Duodenal mucosa (tissue), 2 donors: ENCODE measurements at regions not wholly inside any gene's neighbourhood (a gene's known extent, or its start where the extent isn't known, plus 50 kb on each side); places are given as distances from the start of the nearest gene placed in this dataset.

Source experiments
- H3K27ac ChIP-seq: one replicate; pipeline ENCODE4 v1.7.0; 2013; ENCODE audit warnings: low read depth, low read length
- H3K27me3 ChIP-seq, 2 donors: one replicate each; pipeline ENCODE4 v1.7.0; 2013; ENCODE audit warnings: low read length in 2 of 2, control low read depth in 1 of 2; ENCODE audit not compliant: insufficient read depth in 2 of 2, control insufficient read depth in 1 of 2
- H3K36me3 ChIP-seq, 2 donors: one replicate each; pipeline ENCODE4 v1.7.0; 2013; ENCODE audit warnings: low read length in 2 of 2, control low read depth in 1 of 2; ENCODE audit not compliant: insufficient read depth in 2 of 2, control insufficient read depth in 1 of 2
- H3K4me1 ChIP-seq, 2 donors: one replicate each; pipeline ENCODE4 v1.7.0; 2013; ENCODE audit warnings: low read length in 2 of 2, control low read depth in 1 of 2; ENCODE audit not compliant: insufficient read depth in 2 of 2, control insufficient read depth in 1 of 2
- H3K4me3 ChIP-seq, 2 donors: one replicate each; pipeline ENCODE4 v1.7.0; 2013; ENCODE audit warnings: low read length in 2 of 2, low read depth in 1 of 2
- H3K9ac ChIP-seq, 2 donors: one replicate each; pipeline ENCODE4 v1.7.0; 2013; ENCODE audit warnings: low read length in 2 of 2, low read depth in 1 of 2
- H3K9me3 ChIP-seq, 2 donors: one replicate each; pipeline ENCODE4 v1.7.0; 2013; ENCODE audit warnings: low read length in 2 of 2, control low read depth in 1 of 2; ENCODE audit not compliant: control insufficient read depth in 1 of 2

DNA sequence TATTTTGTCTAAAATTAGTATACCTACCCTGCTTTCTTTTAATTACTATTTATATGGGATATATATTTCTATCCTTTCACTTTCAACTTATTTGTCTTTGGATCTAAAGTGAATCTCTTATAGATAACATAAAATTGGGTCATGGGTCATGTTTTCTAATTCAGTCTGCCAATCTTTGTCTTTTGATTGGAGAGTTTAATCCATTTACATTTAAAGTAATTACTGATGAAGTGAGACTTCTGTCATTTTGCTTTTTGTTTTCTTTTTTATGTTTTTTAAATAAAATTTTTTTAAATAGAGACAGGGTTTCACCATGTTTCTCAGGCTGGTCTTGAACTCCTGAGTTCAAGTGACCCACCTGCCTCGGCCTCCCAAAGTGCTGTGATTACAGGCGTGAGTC, 50.5 kb upstream of the PRDM1 start:
- Histone ChIP-seq H3K9ac (no peak overlapping the region), H3K36me3 (no peaks in the 10 kb centered on the region), H3K4me3 (no peak overlapping the region), H3K27me3 (no peaks in the 10 kb centered on the region), H3K9me3 (no peaks in the 10 kb centered on the region), H3K27ac (no peak overlapping the region), H3K4me1 (no peaks in the 10 kb centered on the region)

DNA sequence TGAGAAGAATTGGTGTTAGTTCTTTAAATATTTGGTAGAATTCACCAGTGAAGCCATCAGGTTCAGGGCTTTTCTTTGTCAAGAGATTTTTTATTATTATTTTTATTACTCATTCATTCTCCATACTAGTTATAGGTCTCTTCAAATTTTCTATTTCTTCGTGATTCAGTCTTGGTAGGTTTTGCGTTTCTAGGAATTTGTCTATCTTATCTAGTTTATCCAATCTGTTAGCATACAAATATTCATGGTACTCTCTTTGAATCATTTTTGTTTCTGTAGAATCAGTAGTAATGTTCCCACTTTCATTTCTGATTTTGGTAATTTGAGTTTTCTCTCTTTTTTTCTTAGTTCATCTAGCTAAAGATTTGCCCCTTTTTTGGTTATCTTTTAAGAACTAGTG, 52.3 kb upstream of the PRDM1 start:
- Histone ChIP-seq H3K27ac (no peak overlapping the region), H3K4me1 (no peaks in the 10 kb centered on the region), H3K4me3 (no peak overlapping the region), H3K27me3 (no peaks in the 10 kb centered on the region), H3K9ac (no peak overlapping the region), H3K36me3 (no peaks in the 10 kb centered on the region), H3K9me3 (no peaks in the 10 kb centered on the region)

DNA sequence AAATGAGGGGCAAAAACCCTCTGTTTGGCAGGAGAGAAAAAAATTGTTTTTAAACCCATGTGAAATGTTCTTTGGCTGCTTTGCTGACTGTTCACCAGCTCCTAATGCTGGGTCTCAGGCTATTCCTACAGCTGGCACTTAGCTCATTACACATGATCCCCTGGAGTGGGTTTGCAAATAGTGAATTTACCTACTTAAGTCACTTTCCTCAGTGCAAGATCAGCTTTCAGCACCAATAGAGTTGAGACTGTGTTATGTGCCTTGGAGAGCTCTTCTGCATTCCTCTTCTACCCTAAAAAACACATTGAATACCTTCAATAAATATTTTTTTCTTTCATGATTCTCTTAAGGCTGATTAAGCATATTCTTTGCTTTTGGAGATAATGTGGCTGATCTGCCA, 58.4 kb upstream of the PRDM1 start:
- Histone ChIP-seq H3K36me3 (no peaks in the 10 kb centered on the region), H3K4me3 (no peak overlapping the region), H3K9ac (no peak overlapping the region), H3K9me3 (no peaks in the 10 kb centered on the region), H3K4me1 (no peaks in the 10 kb centered on the region), H3K27ac (no peak overlapping the region), H3K27me3 (no peaks in the 10 kb centered on the region)

DNA sequence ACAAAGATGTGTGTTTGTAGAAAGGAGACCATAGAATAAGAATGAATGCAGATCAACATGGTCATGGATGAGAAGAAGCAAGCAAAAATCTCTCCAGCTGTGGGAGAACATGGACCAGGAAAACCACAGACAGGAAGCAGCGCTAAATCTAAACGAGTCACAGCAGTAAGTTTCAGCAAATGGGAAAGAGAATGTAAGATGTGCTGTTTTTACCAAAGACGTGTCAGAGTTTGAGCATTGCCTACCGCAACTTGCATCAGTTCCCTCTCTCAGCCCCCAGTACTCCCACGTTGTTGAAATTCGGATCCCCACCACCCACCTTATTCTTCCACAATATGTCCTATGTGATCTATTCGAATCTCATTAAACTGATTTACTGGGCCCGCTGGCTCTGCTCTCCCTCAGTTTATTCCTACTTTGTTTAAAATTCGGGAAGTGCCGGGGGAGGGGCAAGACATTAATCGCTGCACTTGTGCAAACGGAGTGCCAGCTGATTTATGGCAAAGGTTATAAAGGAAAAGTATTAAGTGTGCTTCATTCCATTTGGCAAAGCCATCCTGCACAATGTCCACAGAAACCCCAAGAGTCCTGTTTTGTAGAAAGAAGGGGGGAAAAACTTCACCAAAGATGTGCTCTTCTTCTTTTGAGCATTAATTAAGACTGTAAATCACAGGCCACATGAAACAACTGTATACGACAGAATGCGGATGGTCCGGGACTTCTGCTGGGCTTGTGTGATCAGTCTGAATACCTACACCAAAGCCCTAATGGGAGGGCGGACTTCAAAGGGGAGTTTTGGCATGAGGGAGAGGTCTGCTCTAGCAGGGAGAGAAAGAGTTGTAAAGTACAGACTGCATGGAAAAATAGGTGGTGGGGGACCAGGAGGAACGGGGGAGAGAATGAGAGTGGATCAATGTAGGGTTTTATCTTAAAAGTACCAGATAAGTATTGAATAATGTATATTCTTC, 59.1 kb upstream of the PRDM1 start:
- Histone ChIP-seq H3K27me3 (no peaks in the 10 kb centered on the region), H3K9ac (no peak overlapping the region), H3K4me3 (no peak overlapping the region), H3K27ac (no peak overlapping the region), H3K4me1 (no peaks in the 10 kb centered on the region), H3K9me3 (no peaks in the 10 kb centered on the region), H3K36me3 (no peaks in the 10 kb centered on the region)

DNA sequence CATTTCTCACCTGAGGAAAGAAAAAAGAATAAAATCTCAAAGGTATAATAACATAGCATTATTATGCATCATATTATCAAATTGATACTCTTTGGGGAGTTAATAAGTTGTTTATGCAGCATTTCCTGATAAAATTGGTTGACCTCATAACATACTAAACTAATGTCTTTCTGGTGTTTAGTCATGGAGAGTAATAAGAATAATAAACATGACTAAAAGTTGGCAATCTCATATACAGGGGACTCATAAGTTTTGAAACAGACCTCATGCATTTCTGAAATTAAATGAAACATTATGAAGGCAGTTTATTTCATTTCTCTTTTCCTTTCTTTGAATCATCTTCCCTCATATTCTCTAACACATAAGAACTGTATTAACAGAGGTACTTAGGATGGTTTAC, 60.5 kb upstream of the PRDM1 start:
- H3K9ac ChIP-seq = no peak overlapping the region
- no peak overlapping the region for H3K27ac ChIP-seq
- H3K36me3 ChIP-seq = no peaks in the 10 kb centered on the region
- H3K27me3 ChIP-seq = no peaks in the 10 kb centered on the region
- no peaks in the 10 kb centered on the region for H3K4me1 ChIP-seq
- H3K9me3 ChIP-seq = no peaks in the 10 kb centered on the region
- no peak overlapping the region for H3K4me3 ChIP-seq

DNA sequence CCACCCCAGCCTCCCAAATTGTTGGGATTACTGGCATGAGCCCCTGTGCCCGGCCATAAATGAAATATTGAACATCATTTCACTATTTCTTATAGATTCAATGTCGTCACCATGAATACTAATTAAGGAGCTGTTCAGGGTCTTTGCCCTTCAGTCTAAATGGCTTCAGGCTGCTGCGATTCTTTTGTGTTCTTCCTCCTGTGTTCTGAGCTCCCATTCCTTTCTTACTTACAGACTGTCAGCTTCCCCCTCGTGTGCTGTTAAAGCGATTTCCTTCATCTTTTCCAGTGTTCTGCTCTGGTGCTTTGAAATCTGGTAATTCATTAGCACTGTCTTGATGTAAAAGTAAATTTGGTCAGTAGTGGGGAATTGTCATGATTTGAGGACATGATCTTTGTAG, 63.3 kb upstream of the PRDM1 start:
- no peaks in the 10 kb centered on the region for H3K27me3 ChIP-seq
- peaks cover 0 to 3% of the 10 kb centered on the region in 2 donors for H3K4me1 ChIP-seq
- no peaks in the 10 kb centered on the region for H3K9me3 ChIP-seq
- H3K9ac ChIP-seq = no peak overlapping the region
- H3K4me3 ChIP-seq = no peak overlapping the region
- no peak overlapping the region for H3K27ac ChIP-seq
- H3K36me3 ChIP-seq = no peaks in the 10 kb centered on the region

DNA sequence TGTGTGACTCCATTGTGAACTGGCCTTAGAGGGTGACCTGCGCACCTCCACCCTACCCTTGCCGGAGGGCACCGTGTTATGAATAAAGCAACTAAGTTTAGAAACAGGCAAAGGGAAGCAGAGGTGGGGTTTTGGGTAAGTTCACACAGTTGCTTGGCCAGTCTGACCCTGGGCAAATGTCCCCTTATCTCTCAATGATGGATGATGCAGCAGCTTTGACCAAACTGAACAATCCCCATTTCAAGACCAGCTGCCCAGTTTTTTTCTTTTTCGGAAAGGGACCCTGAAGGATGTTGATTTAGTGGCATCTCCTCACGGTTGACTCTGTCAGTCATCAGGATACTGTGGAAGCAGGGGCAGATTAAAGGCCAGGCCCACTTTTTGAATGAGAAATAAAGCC, 68.7 kb upstream of the PRDM1 start:
- H3K4me3 ChIP-seq = no peak overlapping the region
- H3K9me3 ChIP-seq = no peaks in the 10 kb centered on the region
- H3K36me3 ChIP-seq = no peaks in the 10 kb centered on the region
- H3K9ac ChIP-seq = no peak overlapping the region
- peaks cover 0 to 3% of the 10 kb centered on the region in 2 donors for H3K4me1 ChIP-seq
- H3K27me3 ChIP-seq = no peaks in the 10 kb centered on the region
- H3K27ac ChIP-seq = no peak overlapping the region

DNA sequence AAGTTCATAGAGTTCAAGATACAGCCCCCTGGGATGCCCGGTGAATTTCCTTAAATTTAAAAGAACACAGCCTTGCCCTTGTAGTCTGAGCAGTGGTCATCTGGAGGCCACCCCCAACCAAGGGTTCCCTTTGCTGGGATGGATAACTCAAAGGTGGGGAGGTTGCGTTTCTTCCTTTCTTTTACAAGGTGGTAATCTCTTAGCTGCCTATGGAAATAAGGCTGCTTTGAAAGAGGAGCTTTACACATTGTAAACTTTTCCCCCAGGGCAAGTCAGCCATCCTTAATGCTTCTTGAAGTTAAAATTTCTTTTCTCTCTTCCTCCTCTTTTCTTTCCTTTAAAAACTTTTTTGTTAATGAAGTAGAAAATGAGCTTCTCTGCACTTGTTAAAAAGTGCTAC, 71.2 kb upstream of the PRDM1 start:
- no peak overlapping the region for H3K27ac ChIP-seq
- no peak overlapping the region for H3K9ac ChIP-seq
- H3K4me1 ChIP-seq = peaks cover 5 to 6% of the 10 kb centered on the region in 2 donors
- H3K27me3 ChIP-seq = no peaks in the 10 kb centered on the region
- no peaks in the 10 kb centered on the region for H3K36me3 ChIP-seq
- no peak overlapping the region for H3K4me3 ChIP-seq
- no peaks in the 10 kb centered on the region for H3K9me3 ChIP-seq

DNA sequence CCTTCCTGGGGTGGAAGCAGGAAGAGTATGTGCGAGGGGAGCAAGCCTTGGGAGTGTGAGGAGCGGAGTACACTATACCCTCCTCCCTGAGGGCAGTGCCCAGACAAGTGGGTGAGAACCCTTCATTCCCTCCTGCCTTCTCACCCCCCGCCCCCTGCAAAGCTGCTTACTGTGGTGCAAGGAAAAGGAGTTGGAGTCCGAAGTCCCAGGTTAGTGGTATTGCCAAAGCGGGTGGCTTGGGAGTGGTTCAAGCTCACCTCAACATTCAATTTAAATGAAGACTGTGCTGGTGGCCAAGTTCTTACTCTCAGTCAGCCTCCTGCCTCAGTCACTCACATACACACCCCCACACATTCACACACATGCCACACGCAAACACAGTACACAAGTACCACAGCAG, 74.7 kb upstream of the PRDM1 start:
- Histone ChIP-seq H3K27me3 (no peaks in the 10 kb centered on the region), H3K4me3 (no peak overlapping the region), H3K36me3 (no peaks in the 10 kb centered on the region)

DNA sequence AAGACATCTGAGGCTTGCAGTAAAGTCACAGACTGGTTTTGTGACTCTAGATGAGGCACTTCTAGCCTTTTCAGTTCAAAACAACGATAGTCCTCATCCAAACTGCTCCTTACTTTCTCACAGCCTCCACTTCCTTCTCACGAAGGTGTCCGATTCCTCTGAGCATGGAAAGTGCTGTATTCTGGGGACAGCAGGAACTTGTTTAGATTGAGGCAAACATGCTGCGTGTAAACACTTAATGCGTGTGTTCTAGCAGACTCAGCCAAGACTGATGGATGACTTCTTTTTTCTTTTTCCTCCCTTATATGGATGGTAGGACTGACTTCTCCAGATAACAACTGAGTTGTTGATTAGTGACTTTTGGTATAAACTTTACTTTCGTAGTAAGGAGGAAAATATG, 80.2 kb upstream of the PRDM1 start:
- no peak overlapping the region for H3K4me3 ChIP-seq
- no peaks in the 10 kb centered on the region for H3K4me1 ChIP-seq
- H3K36me3 ChIP-seq = no peaks in the 10 kb centered on the region
- H3K9ac ChIP-seq = no peak overlapping the region
- no peaks in the 10 kb centered on the region for H3K27me3 ChIP-seq
- no peak overlapping the region for H3K27ac ChIP-seq
- no peaks in the 10 kb centered on the region for H3K9me3 ChIP-seq

More for the DNA sequence above, 74.7 kb upstream of the PRDM1 start:
- no peak overlapping the region for H3K27ac ChIP-seq
- peaks cover 5 to 6% of the 10 kb centered on the region in 2 donors for H3K4me1 ChIP-seq
- H3K9ac ChIP-seq = no peak overlapping the region
- H3K9me3 ChIP-seq = no peaks in the 10 kb centered on the region
